ENCODE measurements at regions not wholly inside any gene's neighbourhood (a gene's known extent, or its start where the extent isn't known, plus 50 kb on each side); places are given as distances from the start of the nearest gene placed in this dataset.

DNA sequence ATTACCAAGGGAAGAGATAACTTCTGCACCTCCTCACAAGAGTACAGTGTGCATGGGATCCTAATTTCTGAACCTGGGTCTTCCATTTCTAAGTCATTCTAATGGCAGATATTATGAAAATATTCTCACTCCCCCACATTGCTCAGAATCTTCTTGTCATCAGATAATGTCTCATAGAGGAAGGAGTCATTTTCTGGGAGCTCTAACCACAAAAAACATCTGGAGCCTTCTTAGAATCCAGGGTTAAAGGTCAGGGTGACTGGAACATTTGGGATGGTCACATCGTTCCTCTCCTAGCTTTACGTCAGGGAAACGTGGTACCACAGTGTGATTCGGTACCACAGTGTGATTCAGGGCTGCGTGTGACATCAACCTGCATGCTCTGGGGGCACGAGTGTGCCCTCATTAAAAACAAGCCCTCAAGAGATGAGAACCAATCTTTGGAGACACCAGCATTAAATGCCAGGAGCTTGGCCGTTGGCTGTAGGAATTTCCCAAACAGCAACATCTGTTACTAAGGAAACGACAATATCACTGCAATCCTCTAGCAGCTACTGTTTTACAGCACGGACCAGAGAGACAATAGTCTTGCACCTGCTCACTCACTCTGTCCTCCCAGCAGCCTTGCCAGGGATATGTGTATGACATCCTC, 179.1 kb downstream of the PSMG1 start:
- Histone ChIP-seq H3F3A (ENCODE audit: insufficient read depth, low read depth) (peaks cover 14% of the 10 kb centered on the region; the same call in 1 of the 2 replicates), H3K27me3 (ENCODE audit: insufficient read depth, low read depth) (no peaks in the 10 kb centered on the region), H3K36me3 (ENCODE audit: low read depth) (no peaks in the 10 kb centered on the region), H3K4me3 (no peak overlapping the region), H3K4me1 (replicated peaks; ENCODE audit: insufficient read depth) (peaks cover 14% of the 10 kb centered on the region), H3K79me2 (ENCODE audit: low read depth) (no peaks in the 10 kb centered on the region), H3K27ac (no peak overlapping the region), H4K20me1 (ENCODE audit: insufficient read depth) (no peaks in the 10 kb centered on the region), H3K9me2 (ENCODE audit: insufficient read depth) (no peaks in the 10 kb centered on the region), H2AFZ (no peak overlapping the region), H3K9me3 (ENCODE audit: insufficient read depth, low read depth) (no peaks in the 10 kb centered on the region), H3K4me2 (no peak overlapping the region)
- ChIA-PET CTCF (no interaction called here), POLR2A (ENCODE audit: unreplicated experiment) (no interaction called here)
- no peak for DNase-seq
- TF ChIP-seq, protein P1, sequence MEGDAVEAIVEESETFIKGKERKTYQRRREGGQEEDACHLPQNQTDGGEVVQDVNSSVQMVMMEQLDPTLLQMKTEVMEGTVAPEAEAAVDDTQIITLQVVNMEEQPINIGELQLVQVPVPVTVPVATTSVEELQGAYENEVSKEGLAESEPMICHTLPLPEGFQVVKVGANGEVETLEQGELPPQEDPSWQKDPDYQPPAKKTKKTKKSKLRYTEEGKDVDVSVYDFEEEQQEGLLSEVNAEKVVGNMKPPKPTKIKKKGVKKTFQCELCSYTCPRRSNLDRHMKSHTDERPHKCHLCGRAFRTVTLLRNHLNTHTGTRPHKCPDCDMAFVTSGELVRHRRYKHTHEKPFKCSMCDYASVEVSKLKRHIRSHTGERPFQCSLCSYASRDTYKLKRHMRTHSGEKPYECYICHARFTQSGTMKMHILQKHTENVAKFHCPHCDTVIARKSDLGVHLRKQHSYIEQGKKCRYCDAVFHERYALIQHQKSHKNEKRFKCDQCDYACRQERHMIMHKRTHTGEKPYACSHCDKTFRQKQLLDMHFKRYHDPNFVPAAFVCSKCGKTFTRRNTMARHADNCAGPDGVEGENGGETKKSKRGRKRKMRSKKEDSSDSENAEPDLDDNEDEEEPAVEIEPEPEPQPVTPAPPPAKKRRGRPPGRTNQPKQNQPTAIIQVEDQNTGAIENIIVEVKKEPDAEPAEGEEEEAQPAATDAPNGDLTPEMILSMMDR (conservative IDR thresholded peaks at IDR 0.05) = no peak
- TF ChIP-seq EZH2 (IDR thresholded peaks at IDR 0.05; ENCODE audit: low read depth) = no peak
- intact Hi-C loops (cut with micrococcal nuclease; ENCODE audit: unreplicated experiment) = no loop called here
- BruUV-seq (replicated peaks) = no TSS peak

DNA sequence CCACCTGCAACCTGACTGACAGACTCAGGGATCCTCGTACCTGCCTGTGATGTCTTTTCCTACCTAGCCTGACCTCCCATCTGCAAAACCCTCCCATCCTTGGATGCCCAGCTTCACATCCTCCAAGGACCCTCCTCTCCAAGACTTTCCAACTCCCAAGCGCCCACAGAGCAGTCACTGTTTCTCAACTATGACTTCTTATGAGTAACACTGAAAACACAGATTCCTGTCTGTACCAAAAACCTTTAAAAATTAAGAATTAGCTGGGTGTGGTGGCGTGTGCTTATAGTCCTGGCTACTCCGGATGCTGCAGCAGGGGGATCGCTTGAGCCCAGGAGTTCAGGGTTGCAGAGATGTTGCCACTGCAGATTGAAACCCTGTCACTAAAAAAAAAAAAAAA, 181.9 kb downstream of the PSMG1 start:
- POLR2A ChIA-PET (ENCODE audit: unreplicated experiment) = no interaction called here
- no peak overlapping the region for H3K4me3 ChIP-seq
- no peak for TF ChIP-seq EZH2 (IDR thresholded peaks at IDR 0.05; ENCODE audit: low read depth)
- TF ChIP-seq, protein P1 (conservative IDR thresholded peaks at IDR 0.05) = no peak
- no peak for DNase-seq
- H3K79me2 ChIP-seq (ENCODE audit: low read depth) = no peaks in the 10 kb centered on the region
- H3K4me2 ChIP-seq = no peak overlapping the region
- H3K4me1 ChIP-seq (replicated peaks; ENCODE audit: insufficient read depth) = 0 out of 2 replicates have a peak, but pooled peaks cover 6% of the 10 kb centered on the region
- H4K20me1 ChIP-seq (ENCODE audit: insufficient read depth) = no peaks in the 10 kb centered on the region
- intact Hi-C loops (cut with micrococcal nuclease; ENCODE audit: unreplicated experiment) = no loop called here
- no peaks in the 10 kb centered on the region for H3K9me2 ChIP-seq (ENCODE audit: insufficient read depth)
- H3F3A ChIP-seq (ENCODE audit: insufficient read depth, low read depth) = no peaks in the 10 kb centered on the region
- no peak overlapping the region for H3K27ac ChIP-seq
- H3K27me3 ChIP-seq (ENCODE audit: insufficient read depth, low read depth) = no peaks in the 10 kb centered on the region
- no TSS peak for BruUV-seq (replicated peaks)
- H3K9me3 ChIP-seq (ENCODE audit: insufficient read depth, low read depth) = no peaks in the 10 kb centered on the region
- CTCF ChIA-PET = no interaction called here
- no peak overlapping the region for H2AFZ ChIP-seq
- H3K36me3 ChIP-seq (ENCODE audit: low read depth) = no peaks in the 10 kb centered on the region

DNA sequence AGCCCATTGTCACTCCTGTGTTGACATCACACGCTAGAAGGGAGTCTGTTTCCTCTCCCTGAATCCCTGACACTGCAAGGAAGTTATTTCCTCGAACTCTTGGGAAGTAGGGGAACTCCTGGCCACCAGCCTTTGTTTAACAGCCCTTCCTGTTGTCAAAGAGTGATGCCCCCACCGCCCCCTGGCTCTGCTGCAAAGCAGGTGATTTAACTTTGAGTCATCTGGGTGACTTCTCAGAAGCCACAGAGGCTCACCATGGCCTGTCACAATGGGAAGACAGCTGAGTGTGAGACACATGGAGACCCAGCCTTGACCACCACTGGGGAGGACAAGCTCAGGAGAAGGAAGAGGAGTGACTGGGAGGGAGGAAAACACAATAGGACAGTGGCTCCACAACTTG, 182.8 kb downstream of the PSMG1 start:
- CTCF ChIA-PET = interaction anchor here (0.6 kb wide), 1 partner anchor 126 kb away, joined by 3 read pairs; no protein-coding TSS in a partner anchor
- no TSS peak for BruUV-seq (replicated peaks)

More for the DNA sequence above, 182.8 kb downstream of the PSMG1 start:
- Histone ChIP-seq H3K4me2 (no peak overlapping the region), H3K9me2 (ENCODE audit: insufficient read depth) (no peaks in the 10 kb centered on the region), H3F3A (ENCODE audit: insufficient read depth, low read depth) (no peaks in the 10 kb centered on the region), H3K27ac (no peak overlapping the region), H3K36me3 (ENCODE audit: low read depth) (no peaks in the 10 kb centered on the region), H4K20me1 (ENCODE audit: insufficient read depth) (no peaks in the 10 kb centered on the region), H3K4me1 (replicated peaks; ENCODE audit: insufficient read depth) (0 out of 2 replicates have a peak, but pooled peaks cover 6% of the 10 kb centered on the region), H3K4me3 (no peak overlapping the region), H3K79me2 (ENCODE audit: low read depth) (no peaks in the 10 kb centered on the region), H2AFZ (no peak overlapping the region), H3K27me3 (ENCODE audit: insufficient read depth, low read depth) (no peaks in the 10 kb centered on the region), H3K9me3 (ENCODE audit: insufficient read depth, low read depth) (no peaks in the 10 kb centered on the region)
- TF ChIP-seq, protein P1 (conservative IDR thresholded peaks at IDR 0.05) = no peak
- TF ChIP-seq EZH2 (IDR thresholded peaks at IDR 0.05; ENCODE audit: low read depth) = no peak
- DNase-seq = peak in 1 of 2 experiments; percentile 43
- POLR2A ChIA-PET (ENCODE audit: unreplicated experiment) = no interaction called here
- intact Hi-C loops (cut with micrococcal nuclease; ENCODE audit: unreplicated experiment) = no loop called here

All from PC-9 (cell line).